IMR-90 (cell line): ENCODE measurements at regions not wholly inside any gene's neighbourhood (a gene's known extent, or its start where the extent isn't known, plus 50 kb on each side); places are given as distances from the start of the nearest gene placed in this dataset.

Source experiments
- ATAC-seq: fragments of 200-7000 bp; cut with Tn5 transposase; 2 replicates; pipeline ENCODE4 v1.9.1; 2020; ENCODE audit warnings: low read depth, mild to moderate bottlenecking, moderate library complexity
- BruUV-seq: library from RNA; stranded (reverse); fragments of 400-500 nt; replicated peaks from 2 replicates; lab custom pipeline; 2021; lab: Mats Ljungman, UMichigan
- CTCF ChIA-PET: fragments of 300-600 bp; formaldehyde crosslinking; extraction: SDS; loops from one replicate; lab custom pipeline; 2021; ENCODE audit warnings: antibody characterized with exemption; lab: Yijun Ruan, JAX
- POLR2A ChIA-PET: fragments of 300-600 bp; sonication (Branson Sonifier 250); formaldehyde crosslinking; loops from one replicate; lab custom pipeline; 2022; ENCODE audit warnings: antibody characterized with exemption; ENCODE audit not compliant: unreplicated experiment; lab: Charles Lee
- DNase-seq: peaks from one replicate; pipeline ENCODE4 v3.0.0; 2013
- H2AFZ ChIP-seq: replicated peaks from 2 replicates; pipeline ENCODE3; 2013; ENCODE audit warnings: low read length, mild to moderate bottlenecking; ENCODE audit not compliant: poor library complexity
- H2AK5ac ChIP-seq: 2 replicates; pipeline ENCODE4 v1.6.1; 2013; ENCODE audit warnings: low read depth, low read length, inconsistent platforms
- H2AK9ac ChIP-seq: replicated peaks from 2 replicates; pipeline ENCODE3; 2013; ENCODE audit warnings: mild to moderate bottlenecking, low read depth, low read length, moderate library complexity; ENCODE audit not compliant: poor library complexity
- H2BK120ac ChIP-seq: 2 replicates; pipeline ENCODE4 v1.6.1; 2013; ENCODE audit warnings: low read depth, low read length, inconsistent platforms
- H2BK15ac ChIP-seq: 3 replicates; pipeline ENCODE4 v1.6.1; 2013; ENCODE audit warnings: low read depth, low read length, inconsistent platforms
- H2BK20ac ChIP-seq: 2 replicates; pipeline ENCODE4 v1.6.1; 2013; ENCODE audit warnings: low read depth, mild to moderate bottlenecking, inconsistent platforms, low read length, moderate library complexity
- H2BK5ac ChIP-seq: 2 replicates; pipeline ENCODE4 v1.6.1; 2013; ENCODE audit warnings: mild to moderate bottlenecking, low read depth, low read length, inconsistent platforms; ENCODE audit not compliant: poor library complexity, severe bottlenecking
- H3K14ac ChIP-seq: replicated peaks from 2 replicates; pipeline ENCODE4 v1.6.1; 2013; ENCODE audit warnings: low read depth, low read length, inconsistent platforms
- H3K18ac ChIP-seq: 2 replicates; pipeline ENCODE4 v1.6.1; 2013; ENCODE audit warnings: low read depth, low read length, control low read depth
- H3K23ac ChIP-seq: 2 replicates; pipeline ENCODE4 v1.6.1; 2013; ENCODE audit warnings: low read depth, low read length, inconsistent platforms
- H3K27ac ChIP-seq: 2 replicates; pipeline ENCODE4 v1.5.1; 2013; ENCODE audit warnings: mild to moderate bottlenecking, control low read depth, low read length; ENCODE audit not compliant: insufficient read depth
- H3K27me3 ChIP-seq: 2 replicates; pipeline ENCODE4 v1.6.1; 2013; ENCODE audit warnings: low read length; ENCODE audit not compliant: control insufficient read depth, insufficient read depth
- H3K36me3 ChIP-seq: 2 replicates; pipeline ENCODE4 v1.6.1; 2013; ENCODE audit warnings: low read length, mixed read lengths; ENCODE audit not compliant: control insufficient read depth, insufficient read depth
- H3K4ac ChIP-seq: 2 replicates; pipeline ENCODE4 v1.6.1; 2013; ENCODE audit warnings: low read depth, low read length, inconsistent platforms
- H3K4me1 ChIP-seq: 2 replicates; pipeline ENCODE4 v1.6.1; 2013; ENCODE audit warnings: low read length, mixed read lengths; ENCODE audit not compliant: control insufficient read depth, insufficient read depth
- H3K4me2 ChIP-seq: 2 replicates; pipeline ENCODE4 v1.6.1; 2013; ENCODE audit warnings: low read depth, mild to moderate bottlenecking, control low read depth, low read length, moderate library complexity
- H3K4me3 ChIP-seq: 2 replicates; pipeline ENCODE4 v1.5.1; 2013; ENCODE audit warnings: low read depth, mild to moderate bottlenecking, control low read depth, low read length, moderate library complexity; ENCODE audit not compliant: insufficient read depth
- H3K56ac ChIP-seq: 2 replicates; pipeline ENCODE4 v1.6.1; 2013; ENCODE audit warnings: low read length, inconsistent platforms; ENCODE audit not compliant: insufficient read depth; ENCODE audit errors: extremely low read depth
- H3K79me1 ChIP-seq, 2 experiments: 2 replicates each; pipeline ENCODE4 v1.6.1; 2013; ENCODE audit warnings: low read length in 2 of 2, inconsistent platforms in 1 of 2, low read depth in 1 of 2
- H3K9ac ChIP-seq: 2 replicates; pipeline ENCODE4 v1.6.1; 2013; ENCODE audit warnings: low read depth, low read length, control low read depth
- H3K9me1 ChIP-seq: 2 replicates; pipeline ENCODE4 v1.6.1; 2013; ENCODE audit warnings: low read length, inconsistent platforms; ENCODE audit not compliant: insufficient read depth
- H3K9me3 ChIP-seq: 2 replicates; pipeline ENCODE4 v1.6.1; 2013; ENCODE audit warnings: low read length; ENCODE audit not compliant: control insufficient read depth, insufficient read depth
- H4K20me1 ChIP-seq: 2 replicates; pipeline ENCODE4 v1.6.1; 2013; ENCODE audit warnings: low read length, inconsistent platforms; ENCODE audit not compliant: insufficient read depth
- H4K5ac ChIP-seq: 2 replicates; pipeline ENCODE4 v1.6.1; 2013; ENCODE audit warnings: mild to moderate bottlenecking, low read depth, low read length, control low read depth
- H4K8ac ChIP-seq, 2 experiments: 2 replicates each; pipeline ENCODE4 v1.6.1; 2013; ENCODE audit warnings: low read depth in 2 of 2, low read length in 2 of 2, control low read depth in 1 of 2, inconsistent platforms in 1 of 2
- H4K91ac ChIP-seq: 2 replicates; pipeline ENCODE4 v1.6.1; 2013; ENCODE audit warnings: low read depth, low read length, inconsistent platforms; ENCODE audit not compliant: insufficient read depth
- BHLHE40 ChIP-seq: fragments of 150-350 bp; IDR thresholded peaks from 2 replicates; pipeline ENCODE4 v1.6.1; 2016; ENCODE audit warnings: mild to moderate bottlenecking, low read depth, low read length
- CEBPB ChIP-seq: IDR thresholded peaks from 2 replicates; pipeline ENCODE4 v1.6.1; 2012; ENCODE audit warnings: low read depth, low read length, improper control_type of control experiment
- POLR2A ChIP-seq: IDR thresholded peaks from 2 replicates; pipeline ENCODE4 v1.6.1; 2012; ENCODE audit warnings: mild to moderate bottlenecking, low read depth, low read length
- WGBS, 2 experiments: methylation state at CpG; one replicate each; pipeline versions ENCODE4 v1.1.5 to v1.1.7; 2013; ENCODE audit warnings: missing lambda C conversion rate in 2 of 2; ENCODE audit not compliant: insufficient read length in 1 of 2; ENCODE audit errors: extremely low coverage in 2 of 2; 5-methylcytosine and 5-hydroxymethylcytosine counted together
- dilution Hi-C: fragments of 300-500 bp; cut with HindIII; formaldehyde crosslinking; loops from one replicate; pipeline ENCODE4 v1.14.3; 2018; ENCODE audit warnings: low sequenced_read_pairs; ENCODE audit not compliant: unreplicated experiment
- in situ Hi-C: fragments of 300-500 bp; cut with MboI; formaldehyde crosslinking; loops from 3 replicates; pipeline ENCODE4 v1.14.3; 2019; ENCODE audit warnings: low sequenced_read_pairs, inconsistent platforms, mixed read lengths
- intact Hi-C: fragments of 100-400 bp; cut with micrococcal nuclease; formaldehyde crosslinking; loops from 2 replicates; pipeline ENCODE4 v1.10.0; 2022
- TF ChIP-seq, protein P1 (sequence below): conservative IDR thresholded peaks from 2 replicates; pipeline ENCODE4 v1.5.1; 2012; ENCODE audit warnings: mild to moderate bottlenecking, low read depth, low read length, improper control_type of control experiment

DNA sequence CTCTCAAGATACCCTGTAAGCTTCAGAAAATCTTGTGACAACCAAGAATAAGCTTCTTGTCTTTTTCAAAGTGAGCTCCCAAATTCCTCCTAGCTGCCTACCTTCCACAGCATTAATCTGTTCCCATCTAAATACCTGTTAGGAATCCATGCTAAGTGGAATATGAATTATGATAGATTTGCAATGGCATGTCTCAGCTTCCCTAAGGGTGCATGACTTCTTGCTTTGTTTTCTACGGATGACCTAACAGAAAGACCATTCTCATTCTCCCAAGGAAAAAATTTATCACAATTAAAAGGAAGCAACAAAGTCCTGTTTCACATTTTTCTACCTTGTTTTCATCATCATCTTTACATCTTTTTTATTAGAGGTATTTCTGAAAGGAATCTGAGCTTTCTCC lies 532.7 kb downstream of the GRXCR1 start:
- ChIA-PET POLR2A (no interaction called here), CTCF (no interaction called here)
- WGBS, 2 experiments: no CpG with 5 or more reads among the region's 1 CpG

More for the DNA sequence above, 532.7 kb downstream of the GRXCR1 start:
- H3K4me1 ChIP-seq: no peaks in the 10 kb centered on the region
- no peak overlapping the region for H3K23ac ChIP-seq
- TF ChIP-seq POLR2A: no peak
- TF ChIP-seq BHLHE40: no peak
- no peak for TF ChIP-seq CEBPB
- TF ChIP-seq, protein P1, sequence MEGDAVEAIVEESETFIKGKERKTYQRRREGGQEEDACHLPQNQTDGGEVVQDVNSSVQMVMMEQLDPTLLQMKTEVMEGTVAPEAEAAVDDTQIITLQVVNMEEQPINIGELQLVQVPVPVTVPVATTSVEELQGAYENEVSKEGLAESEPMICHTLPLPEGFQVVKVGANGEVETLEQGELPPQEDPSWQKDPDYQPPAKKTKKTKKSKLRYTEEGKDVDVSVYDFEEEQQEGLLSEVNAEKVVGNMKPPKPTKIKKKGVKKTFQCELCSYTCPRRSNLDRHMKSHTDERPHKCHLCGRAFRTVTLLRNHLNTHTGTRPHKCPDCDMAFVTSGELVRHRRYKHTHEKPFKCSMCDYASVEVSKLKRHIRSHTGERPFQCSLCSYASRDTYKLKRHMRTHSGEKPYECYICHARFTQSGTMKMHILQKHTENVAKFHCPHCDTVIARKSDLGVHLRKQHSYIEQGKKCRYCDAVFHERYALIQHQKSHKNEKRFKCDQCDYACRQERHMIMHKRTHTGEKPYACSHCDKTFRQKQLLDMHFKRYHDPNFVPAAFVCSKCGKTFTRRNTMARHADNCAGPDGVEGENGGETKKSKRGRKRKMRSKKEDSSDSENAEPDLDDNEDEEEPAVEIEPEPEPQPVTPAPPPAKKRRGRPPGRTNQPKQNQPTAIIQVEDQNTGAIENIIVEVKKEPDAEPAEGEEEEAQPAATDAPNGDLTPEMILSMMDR: no peak
- H3K79me1 ChIP-seq: no peaks in the 10 kb centered on the region
- no peak overlapping the region for H2BK120ac ChIP-seq
- BruUV-seq: no TSS peak
- no peak overlapping the region for H2BK20ac ChIP-seq
- no peak overlapping the region for H2BK5ac ChIP-seq
- no peaks in the 10 kb centered on the region; the same call in 1 of the 2 replicates for H3K9me3 ChIP-seq
- DNase-seq: no peak
- ATAC-seq: no peak
- no peak overlapping the region for H3K56ac ChIP-seq
- no peaks in the 10 kb centered on the region for H3K9me1 ChIP-seq
- H3K27me3 ChIP-seq: no peaks in the 10 kb centered on the region
- dilution Hi-C loops: no loop called here
- in situ Hi-C loops: no loop called here
- no peaks in the 10 kb centered on the region for H3K36me3 ChIP-seq
- H4K8ac ChIP-seq: no peak overlapping the region
- H3K18ac ChIP-seq: no peak overlapping the region
- no peak overlapping the region for H2AFZ ChIP-seq
- no peak overlapping the region for H2AK5ac ChIP-seq
- no peak overlapping the region for H4K5ac ChIP-seq
- H4K20me1 ChIP-seq: no peaks in the 10 kb centered on the region
- H3K4me2 ChIP-seq: no peak overlapping the region
- H4K91ac ChIP-seq: no peak overlapping the region
- H3K4ac ChIP-seq: no peak overlapping the region
- no peak overlapping the region for H2AK9ac ChIP-seq
- no peak overlapping the region for H3K27ac ChIP-seq
- no peak overlapping the region for H3K9ac ChIP-seq
- no peak overlapping the region for H3K14ac ChIP-seq
- no peak overlapping the region for H3K4me3 ChIP-seq
- intact Hi-C loops: no loop called here
- no peak overlapping the region for H2BK15ac ChIP-seq
